GM11168 (cell line): ENCODE measurements at regions not wholly inside any gene's neighbourhood (a gene's known extent, or its start where the extent isn't known, plus 50 kb on each side); places are given as distances from the start of the nearest gene placed in this dataset.
"Not testable (repeated sequence)": the region's sequence is repeated elsewhere in the genome, so short reads cannot be mapped to it uniquely, and the experiment has no call there.

Experiments used
- in situ Hi-C: fragments of 300-500 bp; cut with MboI; formaldehyde crosslinking; loops from one replicate; pipeline ENCODE4 v1.12.0; 2022; ENCODE audit warnings: low sequenced_read_pairs; ENCODE audit not compliant: unreplicated experiment

GRCh38 chr12:9324782-9325181, 116.6 kb upstream of the PZP start:
- in situ Hi-C loops, result loop anchor here (25.0 kb wide), 1 partner anchor 313 kb away; no protein-coding TSS in a partner anchor

- in situ Hi-C loops, result no loop called here
Measured at GRCh38 chr12:9323144-9323681, 115.0 kb upstream of the PZP start.

- in situ Hi-C loops, result no loop called here
Measured at GRCh38 chr12:9319842-9320173, 111.6 kb upstream of the PZP start.

- in situ Hi-C loops, result no loop called here
Measured at GRCh38 chr12:9319044-9319841, 111.0 kb upstream of the PZP start.

- in situ Hi-C loops, result loop anchor here (5.0 kb wide), 1 partner anchor 104 kb away; no protein-coding TSS in a partner anchor
Measured at GRCh38 chr12:9313479-9313878, 105.3 kb upstream of the PZP start.

- in situ Hi-C loops, result loop anchor here (5.0 kb wide), 1 partner anchor 105 kb away; no protein-coding TSS in a partner anchor
Measured at GRCh38 chr12:9312406-9313392, 104.5 kb upstream of the PZP start.

- in situ Hi-C loops, result loop anchor here (5.0 kb wide), 1 partner anchor 106 kb away; no protein-coding TSS in a partner anchor
Measured at GRCh38 chr12:9311454-9311853, 103.3 kb upstream of the PZP start.

- in situ Hi-C loops, result loop anchor here (5.0 kb wide), 1 partner anchor 107 kb away; no protein-coding TSS in a partner anchor
Measured at GRCh38 chr12:9310645-9311044, 102.5 kb upstream of the PZP start.

- in situ Hi-C loops, result loop anchor here (5.0 kb wide), 1 partner anchor 108 kb away; no protein-coding TSS in a partner anchor
Measured at GRCh38 chr12:9309749-9310148, 101.6 kb upstream of the PZP start.

- in situ Hi-C loops, result not testable (repeated sequence)
Measured at GRCh38 chr12:9308745-9309144, 100.5 kb upstream of the PZP start.

GRCh38 chr12:9308163-9308562, 100.0 kb upstream of the PZP start:
- in situ Hi-C loops, result not testable (repeated sequence)

GRCh38 chr12:9307255-9307654, 99.1 kb upstream of the PZP start:
- in situ Hi-C loops, result not testable (repeated sequence)

GRCh38 chr12:9306004-9306403, 97.8 kb upstream of the PZP start:
- in situ Hi-C loops, result not testable (repeated sequence)

GRCh38 chr12:9304540-9304939, 96.3 kb upstream of the PZP start:
- in situ Hi-C loops, result not testable (repeated sequence)

GRCh38 chr12:9295872-9296271, 87.7 kb upstream of the PZP start:
- in situ Hi-C loops, result not testable (repeated sequence)

GRCh38 chr12:9294072-9294620, 86.0 kb upstream of the PZP start:
- in situ Hi-C loops, result not testable (repeated sequence)

GRCh38 chr12:9293391-9293790, 85.2 kb upstream of the PZP start:
- in situ Hi-C loops, result not testable (repeated sequence)

- in situ Hi-C loops, result loop anchor here (5.0 kb wide), 1 partner anchor 152 kb away; no protein-coding TSS in a partner anchor
Measured at GRCh38 chr12:9289984-9290383, 81.8 kb upstream of the PZP start.

- in situ Hi-C loops, result loop anchor here (5.0 kb wide), 1 partner anchor 158 kb away; no protein-coding TSS in a partner anchor
Measured at GRCh38 chr12:9284724-9285123, 76.5 kb upstream of the PZP start.

- in situ Hi-C loops, result not testable (repeated sequence)
Measured at GRCh38 chr12:9284197-9284596, 76.0 kb upstream of the PZP start.
